ENCODE measurements at regions not wholly inside any gene's neighbourhood (a gene's known extent, or its start where the extent isn't known, plus 50 kb on each side); places are given as distances from the start of the nearest gene placed in this dataset.

DNA sequence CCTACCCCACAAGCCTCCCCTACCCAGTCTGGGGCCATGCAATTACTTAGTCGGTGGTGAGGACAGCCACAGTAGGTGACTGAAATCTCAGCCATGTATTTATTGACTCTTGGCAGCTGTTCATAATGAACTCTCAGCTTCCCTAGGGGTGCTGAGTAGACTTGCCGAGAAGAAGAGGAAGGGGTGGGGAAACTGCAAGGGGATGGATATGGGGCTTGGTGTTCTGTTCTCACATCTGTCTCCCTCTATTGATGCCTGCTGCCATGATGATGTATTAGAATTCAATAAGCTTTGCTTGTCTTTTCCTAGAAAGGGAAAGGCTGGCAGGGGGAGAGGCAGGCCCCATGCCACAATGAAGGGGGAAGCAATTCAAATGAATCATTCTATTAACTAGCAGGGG, 112.9 kb downstream of the GP2 start:
- POLR2A ChIA-PET: no interaction called here
- CTCF ChIA-PET: no interaction called here
- H3K36me3 ChIP-seq (ENCODE audit: control insufficient read depth in 4 of 4, insufficient read depth in 4 of 4, low read length in 3 of 4): no peaks in the 10 kb centered on the region
- WGBS (ENCODE audit: insufficient coverage): no CpG with 5 or more reads among the region's 2 CpGs
- H3K27me3 ChIP-seq (replicated peaks in 2 of 5; ENCODE audit: control insufficient read depth in 4 of 5, insufficient read depth in 5 of 5, low read length in 4 of 5): peaks cover 0 to 9% (median 0%) of the 10 kb centered on the region in 5 experiments
- H3K9me3 ChIP-seq (ENCODE audit: control extremely low read depth in 1 of 5, control insufficient read depth in 4 of 5, insufficient read depth in 2 of 5, low read depth in 1 of 5, low read length in 4 of 5): peaks cover 0 to 3% (median 0%) of the 10 kb centered on the region in 5 experiments
- no peak overlapping the region for H3K4me3 ChIP-seq (ENCODE audit: control insufficient read depth in 1 of 7, extremely low read depth in 1 of 7, insufficient read depth in 4 of 7, low read depth in 2 of 7, low read length in 6 of 7)
- DNase-seq: no peak
- no peak overlapping the region for H3K27ac ChIP-seq (ENCODE audit: insufficient read depth in 1 of 2, low read depth in 1 of 2, low read length in 2 of 2, poor library complexity in 1 of 2, severe bottlenecking in 2 of 2)
- H3K4me1 ChIP-seq (ENCODE audit: control extremely low read depth in 1 of 4, control insufficient read depth in 4 of 4, insufficient read depth in 4 of 4, low read length in 3 of 4): no peaks in the 10 kb centered on the region

DNA sequence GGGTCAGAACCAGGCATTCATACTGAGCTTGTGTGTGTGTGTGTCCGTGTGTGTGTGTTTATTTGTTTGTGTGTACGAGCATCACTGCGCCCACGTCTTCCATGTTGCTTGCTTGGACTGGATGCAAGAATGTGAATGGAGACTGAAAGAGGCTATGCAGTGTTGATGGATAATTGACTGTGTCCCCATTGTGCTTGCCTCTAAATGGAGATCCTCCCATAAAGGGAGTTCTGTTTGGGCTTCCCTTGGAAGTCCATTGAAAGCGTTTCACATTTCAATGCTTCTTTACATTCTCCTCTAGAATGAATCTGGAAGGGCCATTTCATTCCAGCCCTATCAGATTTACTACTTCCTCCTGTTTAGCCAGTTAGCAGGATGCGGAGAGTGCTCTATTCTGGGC, 124.0 kb downstream of the GP2 start:
- 92% methylated on average over 6 of the region's 6 CpGs for WGBS (ENCODE audit: insufficient coverage)
- Histone ChIP-seq H3K4me3 (ENCODE audit: control insufficient read depth in 1 of 7, extremely low read depth in 1 of 7, insufficient read depth in 4 of 7, low read depth in 2 of 7, low read length in 6 of 7) (no peak overlapping the region), H3K4me1 (ENCODE audit: control extremely low read depth in 1 of 4, control insufficient read depth in 4 of 4, insufficient read depth in 4 of 4, low read length in 3 of 4) (no peaks in the 10 kb centered on the region), H3K27ac (ENCODE audit: insufficient read depth in 1 of 2, low read depth in 1 of 2, low read length in 2 of 2, poor library complexity in 1 of 2, severe bottlenecking in 2 of 2) (no peak overlapping the region), H3K36me3 (ENCODE audit: control insufficient read depth in 4 of 4, insufficient read depth in 4 of 4, low read length in 3 of 4) (no peaks in the 10 kb centered on the region), H3K27me3 (replicated peaks in 2 of 5; ENCODE audit: control insufficient read depth in 4 of 5, insufficient read depth in 5 of 5, low read length in 4 of 5) (peaks cover 0 to 11% (median 0%) of the 10 kb centered on the region in 5 experiments), H3K9me3 (ENCODE audit: control extremely low read depth in 1 of 5, control insufficient read depth in 4 of 5, insufficient read depth in 2 of 5, low read depth in 1 of 5, low read length in 4 of 5) (no peaks in the 10 kb centered on the region)
- POLR2A ChIA-PET: no interaction called here
- CTCF ChIA-PET: no interaction called here
- DNase-seq: no peak

DNA sequence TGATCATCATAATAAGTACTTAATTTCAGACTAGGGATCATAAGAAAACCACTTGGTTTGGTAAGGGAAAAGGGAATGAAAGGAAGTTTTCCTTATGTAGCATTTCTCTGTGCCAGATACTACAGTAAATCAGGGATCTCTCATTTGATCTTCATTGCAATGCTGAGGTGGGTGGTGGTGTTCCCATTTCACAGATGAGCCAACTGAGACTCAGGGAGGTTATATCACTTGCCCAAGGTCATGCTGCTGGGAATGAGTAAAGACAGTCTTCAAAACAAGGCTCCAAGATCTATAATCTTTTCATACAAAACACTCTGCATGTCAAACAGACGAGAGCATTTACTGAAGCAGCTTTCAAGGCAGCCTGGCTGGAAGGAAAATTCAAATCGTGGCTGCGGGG, 124.6 kb downstream of the GP2 start:
- Histone ChIP-seq H3K9me3 (ENCODE audit: control extremely low read depth in 1 of 5, control insufficient read depth in 4 of 5, insufficient read depth in 2 of 5, low read depth in 1 of 5, low read length in 4 of 5) (no peaks in the 10 kb centered on the region), H3K27ac (ENCODE audit: insufficient read depth in 1 of 2, low read depth in 1 of 2, low read length in 2 of 2, poor library complexity in 1 of 2, severe bottlenecking in 2 of 2) (no peak overlapping the region), H3K4me3 (ENCODE audit: control insufficient read depth in 1 of 7, extremely low read depth in 1 of 7, insufficient read depth in 4 of 7, low read depth in 2 of 7, low read length in 6 of 7) (no peak overlapping the region), H3K36me3 (ENCODE audit: control insufficient read depth in 4 of 4, insufficient read depth in 4 of 4, low read length in 3 of 4) (no peaks in the 10 kb centered on the region), H3K4me1 (ENCODE audit: control extremely low read depth in 1 of 4, control insufficient read depth in 4 of 4, insufficient read depth in 4 of 4, low read length in 3 of 4) (no peaks in the 10 kb centered on the region), H3K27me3 (replicated peaks in 2 of 5; ENCODE audit: control insufficient read depth in 4 of 5, insufficient read depth in 5 of 5, low read length in 4 of 5) (peaks cover 0 to 11% (median 0%) of the 10 kb centered on the region in 5 experiments)
- CTCF ChIA-PET: no interaction called here
- POLR2A ChIA-PET: no interaction called here
- DNase-seq: no peak
- 100% methylated on average over 3 of the region's 3 CpGs for WGBS (ENCODE audit: insufficient coverage)

- H3K27me3 ChIP-seq (replicated peaks in 2 of 5; ENCODE audit: control insufficient read depth in 4 of 5, insufficient read depth in 5 of 5, low read length in 4 of 5): peaks cover 0 to 5% (median 0%) of the 10 kb centered on the region in 5 experiments
- H3K4me1 ChIP-seq (ENCODE audit: control extremely low read depth in 1 of 4, control insufficient read depth in 4 of 4, insufficient read depth in 4 of 4, low read length in 3 of 4): no peaks in the 10 kb centered on the region
- no peak overlapping the region for H3K27ac ChIP-seq (ENCODE audit: insufficient read depth in 1 of 2, low read depth in 1 of 2, low read length in 2 of 2, poor library complexity in 1 of 2, severe bottlenecking in 2 of 2)
- POLR2A ChIA-PET: no interaction called here
- no peak for DNase-seq
- no peaks in the 10 kb centered on the region for H3K36me3 ChIP-seq (ENCODE audit: control insufficient read depth in 4 of 4, insufficient read depth in 4 of 4, low read length in 3 of 4)
- WGBS (ENCODE audit: insufficient coverage): no CpG with 5 or more reads among the region's 1 CpG
- CTCF ChIA-PET: no interaction called here
- no peaks in the 10 kb centered on the region for H3K9me3 ChIP-seq (ENCODE audit: control extremely low read depth in 1 of 5, control insufficient read depth in 4 of 5, insufficient read depth in 2 of 5, low read depth in 1 of 5, low read length in 4 of 5)
- H3K4me3 ChIP-seq (ENCODE audit: control insufficient read depth in 1 of 7, extremely low read depth in 1 of 7, insufficient read depth in 4 of 7, low read depth in 2 of 7, low read length in 6 of 7): no peak overlapping the region
Observed at GRCh38 chr16:20192801-20193200, 119.1 kb upstream of the GPR139 start.

GRCh38 chr16:20191566-20191965, 117.9 kb upstream of the GPR139 start:
- ChIA-PET POLR2A (no interaction called here), CTCF (no interaction called here)
- H3K36me3 ChIP-seq (ENCODE audit: control insufficient read depth in 4 of 4, insufficient read depth in 4 of 4, low read length in 3 of 4): no peaks in the 10 kb centered on the region

DNA sequence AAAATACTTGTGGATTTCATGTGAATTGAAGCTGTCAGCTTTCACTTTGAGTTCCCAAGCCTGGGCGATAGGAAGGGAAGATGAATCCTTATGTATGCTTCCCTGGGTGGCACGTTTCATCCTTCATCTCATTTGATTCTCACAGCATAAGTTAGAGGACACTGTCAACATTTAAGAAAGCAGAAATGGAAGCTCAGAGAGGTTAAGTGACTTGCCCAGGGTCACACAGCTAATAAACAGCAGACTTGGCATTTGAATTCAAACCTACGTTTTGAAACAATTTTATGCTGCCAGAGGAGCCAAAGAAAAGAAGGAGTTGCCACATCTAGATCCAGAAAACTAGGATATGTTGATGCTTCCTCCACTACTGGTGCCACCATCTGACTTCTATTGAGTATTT, 108.3 kb upstream of the GPR139 start:
- CTCF ChIA-PET: no interaction called here
- H3K9me3 ChIP-seq (ENCODE audit: control extremely low read depth in 1 of 5, control insufficient read depth in 4 of 5, insufficient read depth in 2 of 5, low read depth in 1 of 5, low read length in 4 of 5): peaks cover 0 to 4% (median 0%) of the 10 kb centered on the region in 5 experiments
- H3K36me3 ChIP-seq (ENCODE audit: control insufficient read depth in 4 of 4, insufficient read depth in 4 of 4, low read length in 3 of 4): no peaks in the 10 kb centered on the region
- whole genome bisulfite sequencing (ENCODE audit: insufficient coverage): 87% methylated on average over 3 of the region's 3 CpGs
- H3K27me3 ChIP-seq (replicated peaks in 2 of 5; ENCODE audit: control insufficient read depth in 4 of 5, insufficient read depth in 5 of 5, low read length in 4 of 5): peaks cover 0 to 8% (median 3%) of the 10 kb centered on the region in 5 experiments
- no peak for DNase-seq
- H3K4me3 ChIP-seq (ENCODE audit: control insufficient read depth in 1 of 7, extremely low read depth in 1 of 7, insufficient read depth in 4 of 7, low read depth in 2 of 7, low read length in 6 of 7): no peak overlapping the region
- H3K4me1 ChIP-seq (ENCODE audit: control extremely low read depth in 1 of 4, control insufficient read depth in 4 of 4, insufficient read depth in 4 of 4, low read length in 3 of 4): no peaks in the 10 kb centered on the region
- POLR2A ChIA-PET: no interaction called here
- H3K27ac ChIP-seq (ENCODE audit: insufficient read depth in 1 of 2, low read depth in 1 of 2, low read length in 2 of 2, poor library complexity in 1 of 2, severe bottlenecking in 2 of 2): no peak overlapping the region

More at GRCh38 chr16:20191566-20191965, 117.9 kb upstream of the GPR139 start:
- no peaks in the 10 kb centered on the region for H3K4me1 ChIP-seq (ENCODE audit: control extremely low read depth in 1 of 4, control insufficient read depth in 4 of 4, insufficient read depth in 4 of 4, low read length in 3 of 4)
- no peaks in the 10 kb centered on the region for H3K9me3 ChIP-seq (ENCODE audit: control extremely low read depth in 1 of 5, control insufficient read depth in 4 of 5, insufficient read depth in 2 of 5, low read depth in 1 of 5, low read length in 4 of 5)
- H3K27me3 ChIP-seq (replicated peaks in 2 of 5; ENCODE audit: control insufficient read depth in 4 of 5, insufficient read depth in 5 of 5, low read length in 4 of 5): peaks cover 0 to 2% (median 0%) of the 10 kb centered on the region in 5 experiments
- no peak overlapping the region for H3K27ac ChIP-seq (ENCODE audit: insufficient read depth in 1 of 2, low read depth in 1 of 2, low read length in 2 of 2, poor library complexity in 1 of 2, severe bottlenecking in 2 of 2)
- H3K4me3 ChIP-seq (ENCODE audit: control insufficient read depth in 1 of 7, extremely low read depth in 1 of 7, insufficient read depth in 4 of 7, low read depth in 2 of 7, low read length in 6 of 7): no peak overlapping the region
- DNase-seq: no peak

DNA sequence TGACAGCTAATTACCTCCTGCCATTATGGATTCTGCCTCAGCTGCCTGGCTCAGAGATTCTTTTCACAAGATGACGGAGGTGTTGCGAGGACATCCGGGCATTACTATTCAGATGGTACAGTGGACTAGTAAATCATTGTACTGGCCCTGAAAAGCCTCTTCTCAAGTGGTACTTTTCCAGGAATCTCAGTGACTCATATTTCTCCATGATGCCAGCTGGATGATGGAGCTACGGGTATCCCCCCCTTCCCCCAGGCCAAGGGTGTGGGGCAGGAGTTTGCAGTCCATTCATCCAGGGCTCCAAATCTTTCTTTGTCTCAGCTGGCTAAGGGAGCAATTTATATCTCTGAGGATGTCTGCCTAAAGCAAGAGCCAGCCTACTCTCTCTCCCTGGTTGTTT, 107.7 kb upstream of the GPR139 start:
- H3K27ac ChIP-seq (ENCODE audit: insufficient read depth in 1 of 2, low read depth in 1 of 2, low read length in 2 of 2, poor library complexity in 1 of 2, severe bottlenecking in 2 of 2): no peak overlapping the region
- H3K36me3 ChIP-seq (ENCODE audit: control insufficient read depth in 4 of 4, insufficient read depth in 4 of 4, low read length in 3 of 4): no peaks in the 10 kb centered on the region
- ChIA-PET CTCF (no interaction called here), POLR2A (no interaction called here)
- peaks cover 0 to 8% (median 3%) of the 10 kb centered on the region in 5 experiments for H3K27me3 ChIP-seq (replicated peaks in 2 of 5; ENCODE audit: control insufficient read depth in 4 of 5, insufficient read depth in 5 of 5, low read length in 4 of 5)
- H3K4me3 ChIP-seq (ENCODE audit: control insufficient read depth in 1 of 7, extremely low read depth in 1 of 7, insufficient read depth in 4 of 7, low read depth in 2 of 7, low read length in 6 of 7): no peak overlapping the region
- peaks cover 0 to 3% (median 0%) of the 10 kb centered on the region in 5 experiments for H3K9me3 ChIP-seq (ENCODE audit: control extremely low read depth in 1 of 5, control insufficient read depth in 4 of 5, insufficient read depth in 2 of 5, low read depth in 1 of 5, low read length in 4 of 5)
- DNase-seq: no peak
- H3K4me1 ChIP-seq (ENCODE audit: control extremely low read depth in 1 of 4, control insufficient read depth in 4 of 4, insufficient read depth in 4 of 4, low read length in 3 of 4): no peaks in the 10 kb centered on the region
- WGBS (ENCODE audit: insufficient coverage): 84% methylated on average over 4 of the region's 4 CpGs
